PC-3 (cell line): ENCODE measurements at regions not wholly inside any gene's neighbourhood (a gene's known extent, or its start where the extent isn't known, plus 50 kb on each side); places are given as distances from the start of the nearest gene placed in this dataset.

Experiments used
- ATAC-seq: fragments of 200-7000 bp; cut with Tn5 transposase; 2 replicates; pipeline ENCODE4 v1.9.1; 2020; ENCODE audit warnings: mild to moderate bottlenecking, moderate library complexity
- BruUV-seq: library from RNA; stranded (reverse); fragments of 400-500 nt; replicated peaks from 2 replicates; lab custom pipeline; 2021; lab: Mats Ljungman, UMichigan
- CTCF ChIA-PET: fragments of 300-600 bp; sonication (Branson Sonifier 250); formaldehyde crosslinking; loops from one replicate; lab custom pipeline; 2022; ENCODE audit warnings: antibody characterized with exemption; lab: Charles Lee
- POLR2A ChIA-PET: fragments of 300-600 bp; sonication (Branson Sonifier 250); formaldehyde crosslinking; loops from one replicate; lab custom pipeline; 2022; ENCODE audit warnings: antibody characterized with exemption; ENCODE audit not compliant: unreplicated experiment; lab: Charles Lee
- DNase-seq: peaks from one replicate; pipeline ENCODE4 v3.0.0-alpha.2; 2015
- H2AFZ ChIP-seq: fragments of 300-600 bp; sonication (generic); 2 replicates; pipeline ENCODE4 v1.6.0; 2016; ENCODE audit warnings: antibody characterized with exemption, low read length
- H3F3A ChIP-seq: fragments of 300-600 bp; sonication (generic); one replicate; pipeline ENCODE4 v1.6.0; 2017; ENCODE audit warnings: antibody characterized with exemption, low read length, control low read depth, mild to moderate bottlenecking; ENCODE audit not compliant: unreplicated experiment
- H3K27ac ChIP-seq: fragments of 300-600 bp; sonication (generic); 2 replicates; pipeline ENCODE4 v1.5.1; 2016; ENCODE audit warnings: mild to moderate bottlenecking, low read length
- H3K27me3 ChIP-seq: fragments of 300-600 bp; sonication (generic); 2 replicates; pipeline ENCODE4 v1.6.1; 2016; ENCODE audit warnings: low read length, mixed read lengths
- H3K36me3 ChIP-seq: fragments of 300-600 bp; sonication (generic); 2 replicates; pipeline ENCODE4 v1.6.1; 2016; ENCODE audit warnings: low read depth, mixed run types, low read length, mixed read lengths
- H3K4me1 ChIP-seq: fragments of 300-600 bp; sonication (generic); 2 replicates; pipeline ENCODE4 v1.5.1; 2016; ENCODE audit warnings: low read length; ENCODE audit not compliant: insufficient read depth
- H3K4me2 ChIP-seq: fragments of 300-600 bp; sonication (generic); 2 replicates; pipeline ENCODE4 v1.6.0; 2016; ENCODE audit warnings: low read length
- H3K4me3 ChIP-seq: fragments of 300-600 bp; sonication (generic); 2 replicates; pipeline ENCODE4 v1.5.1; 2016; ENCODE audit warnings: mild to moderate bottlenecking, low read length, mixed read lengths
- H3K79me2 ChIP-seq: fragments of 300-600 bp; sonication (generic); 2 replicates; pipeline ENCODE4 v1.6.1; 2017; ENCODE audit warnings: low read length, mixed read lengths
- H3K9ac ChIP-seq: fragments of 300-600 bp; sonication (generic); 2 replicates; pipeline ENCODE4 v1.6.0; 2016; ENCODE audit warnings: mild to moderate bottlenecking, low read length
- H3K9me2 ChIP-seq: fragments of 300-600 bp; sonication (generic); replicated peaks from 2 replicates; pipeline ENCODE4 v1.6.1; 2016; ENCODE audit warnings: mixed run types, low read length, mixed read lengths
- H3K9me3 ChIP-seq: fragments of 300-600 bp; sonication (generic); 2 replicates; pipeline ENCODE4 v1.6.1; 2016; ENCODE audit warnings: low read length, mixed read lengths
- H4K20me1 ChIP-seq: fragments of 300-600 bp; sonication (generic); 2 replicates; pipeline ENCODE4 v1.6.1; 2016; ENCODE audit warnings: low read length, mixed read lengths
- EZH2 ChIP-seq: fragments of 300-600 bp; sonication (generic); IDR thresholded peaks from one replicate; pipeline ENCODE4 v1.6.1; 2017; ENCODE audit warnings: antibody characterized with exemption, mild to moderate bottlenecking, low read length; ENCODE audit not compliant: unreplicated experiment
- EZH2phosphoT487 ChIP-seq: fragments of 300-600 bp; sonication (generic); IDR thresholded peaks from 2 replicates; pipeline ENCODE4 v1.6.1; 2018; ENCODE audit warnings: mild to moderate bottlenecking, antibody characterized with exemption, low read length, borderline replicate concordance
- intact Hi-C: fragments of 100-400 bp; cut with micrococcal nuclease; formaldehyde crosslinking; loops from 2 replicates; pipeline ENCODE4 v1.9.0; 2023
- TF ChIP-seq, protein P1 (sequence below): fragments of 300-600 bp; sonication (generic); conservative IDR thresholded peaks from 2 replicates; pipeline ENCODE4 v1.5.1; 2017; ENCODE audit warnings: antibody characterized with exemption, low read depth, mild to moderate bottlenecking, low read length

GRCh38 chr5:36390640-36391039 lies 88.9 kb upstream of the RANBP3L start:
- ATAC-seq (no peak), DNase-seq (no peak)
- ChIA-PET POLR2A (no interaction called here), CTCF (no interaction called here)
- Histone ChIP-seq H3K79me2 (no peaks in the 10 kb centered on the region), H3K27ac (no peak overlapping the region), H3K4me1 (no peaks in the 10 kb centered on the region), H3K4me2 (no peak overlapping the region), H3K9me2 (no peaks in the 10 kb centered on the region), H2AFZ (no peak overlapping the region), H4K20me1 (no peaks in the 10 kb centered on the region), H3K9ac (no peak overlapping the region), H3K9me3 (no peaks in the 10 kb centered on the region), H3F3A (no peaks in the 10 kb centered on the region), H3K27me3 (no peaks in the 10 kb centered on the region), H3K36me3 (no peaks in the 10 kb centered on the region), H3K4me3 (no peak overlapping the region)
- intact Hi-C loops: no loop called here
- TF ChIP-seq EZH2phosphoT487: no peak
- TF ChIP-seq EZH2: no peak
- TF ChIP-seq, protein P1, sequence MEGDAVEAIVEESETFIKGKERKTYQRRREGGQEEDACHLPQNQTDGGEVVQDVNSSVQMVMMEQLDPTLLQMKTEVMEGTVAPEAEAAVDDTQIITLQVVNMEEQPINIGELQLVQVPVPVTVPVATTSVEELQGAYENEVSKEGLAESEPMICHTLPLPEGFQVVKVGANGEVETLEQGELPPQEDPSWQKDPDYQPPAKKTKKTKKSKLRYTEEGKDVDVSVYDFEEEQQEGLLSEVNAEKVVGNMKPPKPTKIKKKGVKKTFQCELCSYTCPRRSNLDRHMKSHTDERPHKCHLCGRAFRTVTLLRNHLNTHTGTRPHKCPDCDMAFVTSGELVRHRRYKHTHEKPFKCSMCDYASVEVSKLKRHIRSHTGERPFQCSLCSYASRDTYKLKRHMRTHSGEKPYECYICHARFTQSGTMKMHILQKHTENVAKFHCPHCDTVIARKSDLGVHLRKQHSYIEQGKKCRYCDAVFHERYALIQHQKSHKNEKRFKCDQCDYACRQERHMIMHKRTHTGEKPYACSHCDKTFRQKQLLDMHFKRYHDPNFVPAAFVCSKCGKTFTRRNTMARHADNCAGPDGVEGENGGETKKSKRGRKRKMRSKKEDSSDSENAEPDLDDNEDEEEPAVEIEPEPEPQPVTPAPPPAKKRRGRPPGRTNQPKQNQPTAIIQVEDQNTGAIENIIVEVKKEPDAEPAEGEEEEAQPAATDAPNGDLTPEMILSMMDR: no peak
- BruUV-seq: no TSS peak

GRCh38 chr5:36392186-36392585 lies 90.5 kb upstream of the RANBP3L start:
- POLR2A ChIA-PET: no interaction called here
- DNase-seq (no peak), ATAC-seq (no peak)
- H3K9ac ChIP-seq: no peak overlapping the region
- no peaks in the 10 kb centered on the region for H3F3A ChIP-seq
- no peaks in the 10 kb centered on the region for H3K9me3 ChIP-seq
- no peak overlapping the region for H3K27ac ChIP-seq
- no peaks in the 10 kb centered on the region for H3K79me2 ChIP-seq
- no peaks in the 10 kb centered on the region for H3K27me3 ChIP-seq
- no peaks in the 10 kb centered on the region for H4K20me1 ChIP-seq
- no TSS peak for BruUV-seq
- intact Hi-C loops: no loop called here
- TF ChIP-seq, protein P1: no peak
- TF ChIP-seq EZH2: no peak
- TF ChIP-seq EZH2phosphoT487: no peak
- H3K4me3 ChIP-seq: no peak overlapping the region
- no peak overlapping the region for H2AFZ ChIP-seq
- no peak overlapping the region for H3K4me2 ChIP-seq
- no peaks in the 10 kb centered on the region for H3K4me1 ChIP-seq
- H3K36me3 ChIP-seq: no peaks in the 10 kb centered on the region
- CTCF ChIA-PET: no interaction called here
- no peaks in the 10 kb centered on the region for H3K9me2 ChIP-seq

- BruUV-seq: no TSS peak
Observed at GRCh38 chr5:36392818-36393217, 91.1 kb upstream of the RANBP3L start.

More at GRCh38 chr5:36392818-36393217, 91.1 kb upstream of the RANBP3L start:
- Histone ChIP-seq H2AFZ (no peak overlapping the region), H4K20me1 (no peaks in the 10 kb centered on the region), H3K9me3 (no peaks in the 10 kb centered on the region), H3F3A (no peaks in the 10 kb centered on the region), H3K36me3 (no peaks in the 10 kb centered on the region), H3K9me2 (no peaks in the 10 kb centered on the region), H3K4me1 (no peaks in the 10 kb centered on the region), H3K27me3 (no peaks in the 10 kb centered on the region), H3K4me3 (no peak overlapping the region), H3K27ac (no peak overlapping the region), H3K79me2 (no peaks in the 10 kb centered on the region), H3K9ac (no peak overlapping the region), H3K4me2 (no peak overlapping the region)
- CTCF ChIA-PET: interaction anchor here (0.6 kb wide), 3 partner anchors 192 to 314 kb away, joined by 3 to 6 read pairs (median 3); no protein-coding TSS in a partner anchor
- peak; percentile 42 for DNase-seq
- TF ChIP-seq, protein P1: no peak
- TF ChIP-seq EZH2phosphoT487 (no peak), EZH2 (no peak)
- intact Hi-C loops: no loop called here
- ATAC-seq: no peak
- POLR2A ChIA-PET: no interaction called here
